HG03342 (cell line): ENCODE measurements at regions not wholly inside any gene's neighbourhood (a gene's known extent, or its start where the extent isn't known, plus 50 kb on each side); places are given as distances from the start of the nearest gene placed in this dataset.

Experiments used
- ATAC-seq: cut with Tn5 transposase; IDR thresholded peaks from one replicate; pipeline ENCODE4 v1.9.1; 2021; ENCODE audit warnings: mild to moderate bottlenecking, moderate library complexity; ENCODE audit not compliant: unreplicated experiment

- ATAC-seq, result no peak
Observed at GRCh38 chr4:11901089-11901488, 472.4 kb upstream of the HS3ST1 start.

- ATAC-seq, result no peak
Observed at GRCh38 chr4:11900359-11900758, 471.7 kb upstream of the HS3ST1 start.

GRCh38 chr4:11898796-11899195, 470.1 kb upstream of the HS3ST1 start:
- ATAC-seq, result no peak

GRCh38 chr4:11895766-11896165, 467.1 kb upstream of the HS3ST1 start:
- ATAC-seq, result no peak

- ATAC-seq, result no peak
Observed at GRCh38 chr4:11894977-11895376, 466.3 kb upstream of the HS3ST1 start.

- ATAC-seq, result no peak
Observed at GRCh38 chr4:11894221-11894620, 465.5 kb upstream of the HS3ST1 start.

- no peak for ATAC-seq
Observed at GRCh38 chr4:11889099-11889498, 460.4 kb upstream of the HS3ST1 start.

GRCh38 chr4:11881947-11882346, 453.3 kb upstream of the HS3ST1 start:
- ATAC-seq, result no peak

- ATAC-seq, result no peak
Observed at GRCh38 chr4:11881364-11881763, 452.7 kb upstream of the HS3ST1 start.

GRCh38 chr4:11878241-11878640, 449.5 kb upstream of the HS3ST1 start:
- no peak for ATAC-seq

- no peak for ATAC-seq
Observed at GRCh38 chr4:11876104-11876503, 447.4 kb upstream of the HS3ST1 start.

GRCh38 chr4:11869191-11869870, 440.6 kb upstream of the HS3ST1 start:
- no peak for ATAC-seq

- ATAC-seq, result no peak
Observed at GRCh38 chr4:11866391-11866790, 437.7 kb upstream of the HS3ST1 start.

GRCh38 chr4:11860996-11861395, 432.3 kb upstream of the HS3ST1 start:
- no peak for ATAC-seq

GRCh38 chr4:11857881-11858280, 429.2 kb upstream of the HS3ST1 start:
- no peak for ATAC-seq

- no peak for ATAC-seq
Observed at GRCh38 chr4:11847167-11847566, 418.5 kb upstream of the HS3ST1 start.

- ATAC-seq, result no peak
Observed at GRCh38 chr4:11843927-11844326, 415.2 kb upstream of the HS3ST1 start.

- no peak for ATAC-seq
Observed at GRCh38 chr4:11843340-11843739, 414.6 kb upstream of the HS3ST1 start.

GRCh38 chr4:11842620-11843263, 414.0 kb upstream of the HS3ST1 start:
- no peak for ATAC-seq

GRCh38 chr4:11839889-11840288, 411.2 kb upstream of the HS3ST1 start:
- ATAC-seq, result no peak

- no peak for ATAC-seq
Observed at GRCh38 chr4:11831739-11832138, 403.0 kb upstream of the HS3ST1 start.

GRCh38 chr4:11824566-11824965, 395.9 kb upstream of the HS3ST1 start:
- ATAC-seq, result no peak
